SU-DHL-6 (cell line): ENCODE measurements at regions not wholly inside any gene's neighbourhood (a gene's known extent, or its start where the extent isn't known, plus 50 kb on each side); places are given as distances from the start of the nearest gene placed in this dataset.

Source experiments
- H2AFZ ChIP-seq: fragments of 200-600 bp; sonication (generic); 2 replicates; pipeline ENCODE4 v1.6.1; 2014; ENCODE audit warnings: low read depth, mild to moderate bottlenecking, moderate library complexity, mixed read lengths, antibody characterized with exemption, low read length; ENCODE audit not compliant: severe bottlenecking
- H3F3A ChIP-seq: fragments of 200-600 bp; shearing (Covaris generic); 2 replicates; pipeline ENCODE4 v1.6.0; 2016; ENCODE audit warnings: antibody characterized with exemption, mild to moderate bottlenecking; ENCODE audit not compliant: insufficient read depth
- H3K27ac ChIP-seq: fragments of 200-600 bp; sonication (generic); 2 replicates; pipeline ENCODE4 v1.5.1; 2016; ENCODE audit warnings: low read depth, mild to moderate bottlenecking, low read length, moderate library complexity, mixed read lengths
- H3K27me3 ChIP-seq: fragments of 200-600 bp; sonication (generic), shearing (Covaris generic); 2 replicates; pipeline ENCODE4 v1.6.0; 2014; ENCODE audit warnings: mild to moderate bottlenecking, low read length
- H3K36me3 ChIP-seq: fragments of 200-600 bp; sonication (generic); 2 replicates; pipeline ENCODE4 v1.6.1; 2014; ENCODE audit warnings: mild to moderate bottlenecking, low read length, mixed read lengths
- H3K4me2 ChIP-seq: fragments of 300-600, 200-600 bp; shearing (Covaris generic), sonication (generic); 2 replicates; pipeline ENCODE4 v1.6.0; 2014; ENCODE audit warnings: low read length, low read depth, mild to moderate bottlenecking; ENCODE audit not compliant: poor library complexity, severe bottlenecking
- H3K4me3 ChIP-seq: fragments of 200-600 bp; sonication (generic); 2 replicates; pipeline ENCODE4 v1.5.1; 2014; ENCODE audit warnings: antibody characterized with exemption, low read length, mild to moderate bottlenecking, mixed read lengths; ENCODE audit not compliant: insufficient read depth, poor library complexity, severe bottlenecking
- H3K79me2 ChIP-seq: fragments of 200-600 bp; sonication (generic); 2 replicates; pipeline ENCODE4 v1.6.1; 2014; ENCODE audit warnings: mild to moderate bottlenecking, low read length, moderate library complexity; ENCODE audit not compliant: insufficient read depth
- H3K9ac ChIP-seq: fragments of 200-600 bp; sonication (generic); 2 replicates; pipeline ENCODE4 v1.7.0; 2014; ENCODE audit warnings: mild to moderate bottlenecking, low read length
- H3K9me2 ChIP-seq: fragments of 200-600 bp; sonication (generic); replicated peaks from 2 replicates; pipeline ENCODE4 v1.6.1; 2014; ENCODE audit warnings: low read length; ENCODE audit not compliant: insufficient read depth
- H3K9me3 ChIP-seq: fragments of 200-600 bp; sonication (generic); 2 replicates; pipeline ENCODE4 v1.6.1; 2014; ENCODE audit warnings: low read length, mixed read lengths; ENCODE audit not compliant: insufficient read depth
- H4K20me1 ChIP-seq: fragments of 200-600 bp; sonication (generic); 2 replicates; pipeline ENCODE4 v1.6.1; 2014; ENCODE audit warnings: low read depth, mild to moderate bottlenecking, antibody characterized with exemption, low read length, moderate library complexity, mixed read lengths
- CTCF ChIP-seq: fragments of 200-600 bp; sonication (generic); IDR thresholded peaks from one replicate; pipeline ENCODE4 v1.5.1; 2017; ENCODE audit warnings: antibody characterized with exemption, mild to moderate bottlenecking, low read length, moderate library complexity; ENCODE audit not compliant: insufficient read depth, poor library complexity, severe bottlenecking
- EZH2phosphoT487 ChIP-seq: fragments of 200-600 bp; sonication (generic), shearing (Covaris generic); conservative IDR thresholded peaks from 2 replicates; pipeline ENCODE4 v1.6.1; 2018; ENCODE audit warnings: mild to moderate bottlenecking, antibody characterized with exemption, low read length, moderate library complexity, mixed read lengths

DNA sequence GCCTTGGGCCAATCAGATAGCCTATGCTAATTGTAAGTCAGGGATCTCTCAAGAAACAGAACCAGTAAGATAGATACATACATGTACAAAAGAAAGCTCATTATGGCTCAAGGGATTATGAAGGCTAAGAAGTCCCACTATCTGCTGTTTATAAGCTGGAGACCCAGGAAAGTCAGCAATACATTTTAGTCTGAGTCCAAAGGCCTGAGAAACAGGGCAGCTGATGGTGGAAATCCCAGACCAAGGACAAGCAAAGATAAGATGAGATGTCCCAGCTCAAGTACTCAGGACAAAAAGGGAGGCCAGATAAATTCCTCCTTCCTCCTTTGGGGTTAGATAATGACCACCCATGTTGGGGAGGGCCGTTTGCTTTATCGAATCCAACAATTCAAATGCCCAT, 269.9 kb downstream of the AJAP1 start:
- no peak overlapping the region for H3K4me2 ChIP-seq
- no peaks in the 10 kb centered on the region for H3K9me3 ChIP-seq
- no peak overlapping the region for H2AFZ ChIP-seq
- TF ChIP-seq EZH2phosphoT487 (no peak), CTCF (no peak)
- H3K9me2 ChIP-seq = no peaks in the 10 kb centered on the region
- H3K27me3 ChIP-seq = no peaks in the 10 kb centered on the region
- H3F3A ChIP-seq = no peaks in the 10 kb centered on the region
- H3K27ac ChIP-seq = no peak overlapping the region
- H3K36me3 ChIP-seq = no peaks in the 10 kb centered on the region
- H3K79me2 ChIP-seq = no peaks in the 10 kb centered on the region
- no peaks in the 10 kb centered on the region for H4K20me1 ChIP-seq
- H3K4me3 ChIP-seq = no peak overlapping the region
- H3K9ac ChIP-seq = no peak overlapping the region

- TF ChIP-seq CTCF (no peak), EZH2phosphoT487 (no peak)
- no peak overlapping the region for H3K4me3 ChIP-seq
- no peak overlapping the region for H3K9ac ChIP-seq
- no peaks in the 10 kb centered on the region for H3K27me3 ChIP-seq
- H2AFZ ChIP-seq = no peak overlapping the region
- no peak overlapping the region for H3K27ac ChIP-seq
- H3F3A ChIP-seq = no peaks in the 10 kb centered on the region
- no peaks in the 10 kb centered on the region for H4K20me1 ChIP-seq
- H3K9me3 ChIP-seq = no peaks in the 10 kb centered on the region
- no peak overlapping the region for H3K4me2 ChIP-seq
- H3K79me2 ChIP-seq = no peaks in the 10 kb centered on the region
- no peaks in the 10 kb centered on the region for H3K36me3 ChIP-seq
- no peaks in the 10 kb centered on the region for H3K9me2 ChIP-seq
Observed at GRCh38 chr1:4916610-4917009, 262.2 kb downstream of the AJAP1 start.

DNA sequence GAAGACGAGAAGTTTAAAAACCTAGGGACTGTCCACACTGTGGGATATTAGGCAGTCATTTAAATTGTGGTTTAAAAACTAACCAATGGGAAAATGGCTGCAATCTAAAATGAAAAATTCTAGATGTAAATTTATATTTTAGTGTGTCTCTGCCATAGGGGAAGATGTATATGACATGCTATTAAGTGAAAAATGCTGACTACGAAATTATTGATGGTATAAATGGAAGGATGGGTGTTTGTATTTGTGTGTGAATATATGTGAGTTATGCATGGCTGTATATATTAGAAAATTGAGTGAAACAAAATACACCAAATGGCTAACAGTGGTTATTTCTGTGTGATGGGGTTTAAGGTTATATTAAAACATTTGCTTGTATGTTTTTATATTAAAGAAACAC, 260.7 kb downstream of the AJAP1 start:
- no peak overlapping the region for H3K9ac ChIP-seq
- no peaks in the 10 kb centered on the region for H3K9me2 ChIP-seq
- TF ChIP-seq CTCF (no peak), EZH2phosphoT487 (no peak)
- H3K4me3 ChIP-seq = no peak overlapping the region
- H3F3A ChIP-seq = no peaks in the 10 kb centered on the region
- no peaks in the 10 kb centered on the region for H3K27me3 ChIP-seq
- H2AFZ ChIP-seq = no peak overlapping the region
- H3K4me2 ChIP-seq = no peak overlapping the region
- H4K20me1 ChIP-seq = no peaks in the 10 kb centered on the region
- H3K27ac ChIP-seq = no peak overlapping the region
- H3K36me3 ChIP-seq = no peaks in the 10 kb centered on the region
- H3K79me2 ChIP-seq = no peaks in the 10 kb centered on the region
- no peaks in the 10 kb centered on the region for H3K9me3 ChIP-seq

- no peak overlapping the region for H3K4me3 ChIP-seq
- H4K20me1 ChIP-seq = no peaks in the 10 kb centered on the region
- no peaks in the 10 kb centered on the region for H3K36me3 ChIP-seq
- H3K27ac ChIP-seq = no peak overlapping the region
- no peak overlapping the region for H3K4me2 ChIP-seq
- no peaks in the 10 kb centered on the region for H3K27me3 ChIP-seq
- no peak overlapping the region for H3K9ac ChIP-seq
- TF ChIP-seq EZH2phosphoT487 (no peak), CTCF (no peak)
- H3K9me3 ChIP-seq = no peaks in the 10 kb centered on the region
- H2AFZ ChIP-seq = no peak overlapping the region
- H3K79me2 ChIP-seq = no peaks in the 10 kb centered on the region
- H3K9me2 ChIP-seq = no peaks in the 10 kb centered on the region
- no peaks in the 10 kb centered on the region for H3F3A ChIP-seq
Observed at GRCh38 chr1:4908486-4908885, 254.1 kb downstream of the AJAP1 start.
